Nephron progenitor cell (in vitro differentiated cells): ENCODE measurements at regions not wholly inside any gene's neighbourhood (a gene's known extent, or its start where the extent isn't known, plus 50 kb on each side); places are given as distances from the start of the nearest gene placed in this dataset.

Source experiments
- DNase-seq: peaks from one replicate; pipeline ENCODE4 v3.0.0; 2021
- H3K27ac Mint-ChIP-seq: 2 replicates; pipeline ENCODE4 v1.8.0; 2021; ENCODE audit warnings: mild to moderate bottlenecking, moderate library complexity, mixed read lengths
- H3K27me3 Mint-ChIP-seq: 2 replicates; pipeline ENCODE4 v1.8.0; 2021; ENCODE audit warnings: mild to moderate bottlenecking, low read depth, mixed read lengths; ENCODE audit not compliant: poor library complexity
- H3K36me3 Mint-ChIP-seq: 2 replicates; pipeline ENCODE4 v1.8.0; 2021; ENCODE audit warnings: low read depth, mixed read lengths
- H3K4me1 Mint-ChIP-seq: 2 replicates; pipeline ENCODE4 v1.8.0; 2021; ENCODE audit warnings: mixed read lengths
- H3K4me3 Mint-ChIP-seq: 2 replicates; pipeline ENCODE4 v1.8.0; 2021; ENCODE audit warnings: mild to moderate bottlenecking, moderate library complexity, mixed read lengths
- H3K9me3 Mint-ChIP-seq: 2 replicates; pipeline ENCODE4 v1.8.0; 2021; ENCODE audit warnings: mild to moderate bottlenecking, moderate library complexity, mixed read lengths
- TF ChIP-seq, protein P1 (sequence below): fragments of 200-600 bp; sonication (generic); IDR thresholded peaks from 2 replicates; pipeline ENCODE4 v1.5.0; 2021; ENCODE audit warnings: antibody characterized with exemption

DNA sequence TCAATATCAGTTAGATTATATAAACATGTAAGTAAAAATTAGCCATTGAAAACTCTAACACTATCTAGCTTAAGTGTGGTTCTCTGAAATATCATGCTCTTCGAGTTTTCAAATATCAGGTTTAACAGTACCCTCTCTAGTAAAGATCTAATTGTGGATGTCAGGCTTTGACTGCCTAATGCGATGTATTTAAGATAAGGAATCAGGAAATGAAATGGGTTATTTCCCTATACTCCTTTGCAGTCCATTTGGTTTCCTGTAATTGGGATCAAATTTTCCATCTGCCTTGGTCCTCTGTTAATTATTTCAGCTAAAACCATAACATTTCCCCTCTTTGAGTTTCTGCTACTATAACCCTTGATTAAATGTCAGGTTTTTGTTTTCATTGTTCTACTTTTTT lies 361.3 kb upstream of the MMS22L start:
- H3K4me3 Mint-ChIP-seq, result no peak overlapping the region
- TF ChIP-seq, protein P1, sequence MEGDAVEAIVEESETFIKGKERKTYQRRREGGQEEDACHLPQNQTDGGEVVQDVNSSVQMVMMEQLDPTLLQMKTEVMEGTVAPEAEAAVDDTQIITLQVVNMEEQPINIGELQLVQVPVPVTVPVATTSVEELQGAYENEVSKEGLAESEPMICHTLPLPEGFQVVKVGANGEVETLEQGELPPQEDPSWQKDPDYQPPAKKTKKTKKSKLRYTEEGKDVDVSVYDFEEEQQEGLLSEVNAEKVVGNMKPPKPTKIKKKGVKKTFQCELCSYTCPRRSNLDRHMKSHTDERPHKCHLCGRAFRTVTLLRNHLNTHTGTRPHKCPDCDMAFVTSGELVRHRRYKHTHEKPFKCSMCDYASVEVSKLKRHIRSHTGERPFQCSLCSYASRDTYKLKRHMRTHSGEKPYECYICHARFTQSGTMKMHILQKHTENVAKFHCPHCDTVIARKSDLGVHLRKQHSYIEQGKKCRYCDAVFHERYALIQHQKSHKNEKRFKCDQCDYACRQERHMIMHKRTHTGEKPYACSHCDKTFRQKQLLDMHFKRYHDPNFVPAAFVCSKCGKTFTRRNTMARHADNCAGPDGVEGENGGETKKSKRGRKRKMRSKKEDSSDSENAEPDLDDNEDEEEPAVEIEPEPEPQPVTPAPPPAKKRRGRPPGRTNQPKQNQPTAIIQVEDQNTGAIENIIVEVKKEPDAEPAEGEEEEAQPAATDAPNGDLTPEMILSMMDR, result no peak
- no peak overlapping the region for H3K27ac Mint-ChIP-seq
- no peak for DNase-seq
- peaks cover 16% of the 10 kb centered on the region for H3K9me3 Mint-ChIP-seq
- H3K36me3 Mint-ChIP-seq, result no peaks in the 10 kb centered on the region
- H3K27me3 Mint-ChIP-seq, result no peaks in the 10 kb centered on the region
- H3K4me1 Mint-ChIP-seq, result no peaks in the 10 kb centered on the region

DNA sequence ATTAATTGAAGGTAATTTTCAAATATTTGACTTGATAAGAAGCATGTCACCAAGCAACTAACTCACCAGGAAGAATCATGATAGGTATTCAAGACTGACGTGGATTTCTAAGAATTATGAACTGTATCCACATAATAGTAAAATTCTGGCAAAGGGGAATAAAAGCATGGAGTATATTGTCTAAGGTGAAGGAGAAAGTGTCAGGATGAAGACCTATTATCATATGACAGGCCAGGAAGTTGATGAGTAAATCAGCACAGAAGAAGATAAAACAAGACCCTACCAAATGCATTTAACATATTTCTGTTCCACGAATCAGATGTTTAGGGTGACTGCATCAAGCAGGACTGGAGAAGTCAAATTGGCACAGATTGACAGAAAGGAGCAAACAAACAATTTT lies 362.7 kb upstream of the MMS22L start:
- H3K4me3 Mint-ChIP-seq, result no peak overlapping the region
- TF ChIP-seq, protein P1, result no peak

DNA sequence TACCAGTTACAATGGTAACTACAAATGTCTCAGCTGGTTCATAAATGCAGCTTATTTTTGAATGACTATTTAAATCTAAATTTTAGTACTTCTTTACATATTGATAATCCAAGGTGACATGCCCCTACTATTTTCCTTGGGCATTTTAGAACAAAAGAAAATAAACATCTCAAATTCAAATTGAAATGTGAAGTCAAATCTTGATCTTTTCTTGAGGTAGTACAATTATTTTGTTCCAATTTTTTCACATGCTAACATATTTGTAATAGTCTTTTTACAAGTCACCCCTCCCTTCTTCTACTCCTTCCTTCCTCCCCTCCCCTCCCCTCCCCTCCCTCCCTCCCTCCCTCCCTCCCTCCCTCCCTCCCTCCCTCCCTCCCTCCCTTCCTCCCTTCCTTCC lies 370.1 kb upstream of the MMS22L start:
- Mint-ChIP-seq H3K36me3 (no peaks in the 10 kb centered on the region), H3K27ac (no peak overlapping the region), H3K4me3 (no peak overlapping the region), H3K9me3 (no peaks in the 10 kb centered on the region), H3K4me1 (peaks cover 11% of the 10 kb centered on the region), H3K27me3 (no peaks in the 10 kb centered on the region)
- TF ChIP-seq, protein P1, result no peak
- DNase-seq, result no peak

More for the DNA sequence above, 362.7 kb upstream of the MMS22L start:
- H3K27me3 Mint-ChIP-seq, result no peaks in the 10 kb centered on the region
- H3K4me1 Mint-ChIP-seq, result no peaks in the 10 kb centered on the region
- H3K27ac Mint-ChIP-seq, result no peak overlapping the region
- DNase-seq, result no peak
- H3K36me3 Mint-ChIP-seq, result no peaks in the 10 kb centered on the region
- H3K9me3 Mint-ChIP-seq, result peaks cover 2% of the 10 kb centered on the region

GRCh38 chr6:97653517-97653916 lies 370.5 kb upstream of the MMS22L start:
- Mint-ChIP-seq H3K27me3 (no peaks in the 10 kb centered on the region), H3K4me1 (peaks cover 11% of the 10 kb centered on the region), H3K36me3 (no peaks in the 10 kb centered on the region), H3K9me3 (no peaks in the 10 kb centered on the region), H3K27ac (no peak overlapping the region), H3K4me3 (no peak overlapping the region)
- TF ChIP-seq, protein P1, result no peak
- DNase-seq, result no peak

DNA sequence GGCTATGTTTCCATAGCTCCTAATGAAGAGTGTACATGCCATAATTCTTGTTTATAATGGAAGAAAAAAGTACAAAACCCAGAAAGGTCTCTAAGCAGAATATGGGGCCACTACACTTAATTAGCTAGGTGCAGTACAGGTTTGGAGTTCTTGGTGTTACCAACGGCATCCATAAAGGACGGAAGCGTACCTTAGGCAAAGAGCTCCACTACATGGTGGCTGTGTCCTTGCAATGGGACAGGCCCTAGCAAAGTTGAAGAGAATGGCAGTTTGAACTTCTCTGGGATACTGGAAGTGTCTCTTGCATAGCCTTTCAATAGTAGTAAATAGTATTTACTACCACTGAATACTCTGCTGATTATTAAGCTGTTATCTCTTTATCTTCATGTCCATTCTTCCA lies 371.7 kb upstream of the MMS22L start:
- no peak for DNase-seq
- no peaks in the 10 kb centered on the region for H3K27me3 Mint-ChIP-seq
- no peak overlapping the region for H3K27ac Mint-ChIP-seq

DNA sequence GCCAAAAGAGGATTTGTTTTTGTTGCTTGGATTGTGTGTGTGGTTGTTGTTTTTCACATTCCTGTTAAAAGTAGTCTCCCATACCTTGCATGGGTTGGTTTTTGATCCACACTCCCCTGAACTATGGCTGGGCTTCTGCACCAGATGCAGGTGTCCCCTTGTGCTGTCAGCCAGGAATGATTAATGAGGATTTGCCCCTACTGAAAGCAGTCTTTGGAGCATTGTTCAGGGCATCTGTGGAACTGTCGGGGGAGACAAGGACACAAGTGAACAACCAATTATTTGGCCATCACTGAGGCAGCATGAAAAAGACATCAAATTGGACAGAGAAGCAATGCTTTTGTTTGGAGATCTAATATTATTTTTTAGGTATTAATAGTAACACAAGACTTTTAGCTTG lies 373.2 kb upstream of the MMS22L start:
- no peaks in the 10 kb centered on the region for H3K36me3 Mint-ChIP-seq
- peaks cover 11% of the 10 kb centered on the region for H3K4me1 Mint-ChIP-seq
- H3K27me3 Mint-ChIP-seq, result no peaks in the 10 kb centered on the region
- H3K9me3 Mint-ChIP-seq, result no peaks in the 10 kb centered on the region
- TF ChIP-seq, protein P1, result no peak
- H3K27ac Mint-ChIP-seq, result no peak overlapping the region
- DNase-seq, result no peak
- no peak overlapping the region for H3K4me3 Mint-ChIP-seq

More for the DNA sequence above, 371.7 kb upstream of the MMS22L start:
- TF ChIP-seq, protein P1, result no peak
- Mint-ChIP-seq H3K9me3 (no peaks in the 10 kb centered on the region), H3K4me1 (peaks cover 11% of the 10 kb centered on the region), H3K4me3 (no peak overlapping the region), H3K36me3 (no peaks in the 10 kb centered on the region)
